ENCODE measurements at regions not wholly inside any gene's neighbourhood (a gene's known extent, or its start where the extent isn't known, plus 50 kb on each side); places are given as distances from the start of the nearest gene placed in this dataset.

- no peak for TF ChIP-seq POLR2AphosphoS5 (IDR thresholded peaks at IDR 0.05; ENCODE audit: low read depth, low read length)
- no peak for TF ChIP-seq POLR2A (IDR thresholded peaks at IDR 0.05; ENCODE audit: low read depth, low read length)
These were observed 91.4 kb downstream of the CEBPB start for GRCh38 chr20:50281831-50282591.

All from GM12892 (cell line).